ENCODE measurements at regions not wholly inside any gene's neighbourhood (a gene's known extent, or its start where the extent isn't known, plus 50 kb on each side); places are given as distances from the start of the nearest gene placed in this dataset.

DNA sequence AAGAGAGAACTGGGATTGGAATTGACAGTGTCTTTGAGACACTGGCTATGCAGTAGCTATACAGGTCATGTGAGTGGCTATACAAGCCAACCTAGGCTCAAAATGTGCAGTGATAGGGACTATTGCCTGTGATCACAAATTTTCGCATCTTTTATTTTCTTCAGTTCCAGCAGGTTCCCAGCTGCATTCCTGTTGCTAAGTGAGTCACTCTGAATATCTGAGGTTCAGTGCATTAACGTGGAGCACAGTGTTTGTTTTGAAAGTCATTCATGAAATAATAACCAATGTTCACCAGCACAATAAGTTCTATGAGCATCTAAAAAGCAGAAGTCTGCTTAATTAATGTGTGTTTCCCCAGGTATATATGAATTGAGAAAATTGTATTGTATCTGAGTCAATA, 1236.0 kb upstream of the CELF2 start:
- no peak for ATAC-seq
- TF ChIP-seq GLIS3 (CRISPR knock-in tag; IDR thresholded peaks at IDR 0.05) = no peak
- TF ChIP-seq, protein P1, sequence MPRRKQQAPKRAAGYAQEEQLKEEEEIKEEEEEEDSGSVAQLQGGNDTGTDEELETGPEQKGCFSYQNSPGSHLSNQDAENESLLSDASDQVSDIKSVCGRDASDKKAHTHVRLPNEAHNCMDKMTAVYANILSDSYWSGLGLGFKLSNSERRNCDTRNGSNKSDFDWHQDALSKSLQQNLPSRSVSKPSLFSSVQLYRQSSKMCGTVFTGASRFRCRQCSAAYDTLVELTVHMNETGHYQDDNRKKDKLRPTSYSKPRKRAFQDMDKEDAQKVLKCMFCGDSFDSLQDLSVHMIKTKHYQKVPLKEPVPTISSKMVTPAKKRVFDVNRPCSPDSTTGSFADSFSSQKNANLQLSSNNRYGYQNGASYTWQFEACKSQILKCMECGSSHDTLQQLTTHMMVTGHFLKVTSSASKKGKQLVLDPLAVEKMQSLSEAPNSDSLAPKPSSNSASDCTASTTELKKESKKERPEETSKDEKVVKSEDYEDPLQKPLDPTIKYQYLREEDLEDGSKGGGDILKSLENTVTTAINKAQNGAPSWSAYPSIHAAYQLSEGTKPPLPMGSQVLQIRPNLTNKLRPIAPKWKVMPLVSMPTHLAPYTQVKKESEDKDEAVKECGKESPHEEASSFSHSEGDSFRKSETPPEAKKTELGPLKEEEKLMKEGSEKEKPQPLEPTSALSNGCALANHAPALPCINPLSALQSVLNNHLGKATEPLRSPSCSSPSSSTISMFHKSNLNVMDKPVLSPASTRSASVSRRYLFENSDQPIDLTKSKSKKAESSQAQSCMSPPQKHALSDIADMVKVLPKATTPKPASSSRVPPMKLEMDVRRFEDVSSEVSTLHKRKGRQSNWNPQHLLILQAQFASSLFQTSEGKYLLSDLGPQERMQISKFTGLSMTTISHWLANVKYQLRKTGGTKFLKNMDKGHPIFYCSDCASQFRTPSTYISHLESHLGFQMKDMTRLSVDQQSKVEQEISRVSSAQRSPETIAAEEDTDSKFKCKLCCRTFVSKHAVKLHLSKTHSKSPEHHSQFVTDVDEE (CRISPR knock-in tag; IDR thresholded peaks at IDR 0.05) = no peak
- no peak for TF ChIP-seq ZNF70 (CRISPR knock-in tag; IDR thresholded peaks at IDR 0.05)
- no peak for TF ChIP-seq CSDC2 (CRISPR knock-in tag; IDR thresholded peaks at IDR 0.05)
- no peak for TF ChIP-seq ZFP30 (CRISPR knock-in tag; IDR thresholded peaks at IDR 0.05)
- no peak for TF ChIP-seq POU6F1 (CRISPR knock-in tag; IDR thresholded peaks at IDR 0.05; ENCODE audit: borderline replicate concordance, low read depth)
- TF ChIP-seq TOX (CRISPR knock-in tag; IDR thresholded peaks at IDR 0.05; ENCODE audit: borderline replicate concordance) = no peak

DNA sequence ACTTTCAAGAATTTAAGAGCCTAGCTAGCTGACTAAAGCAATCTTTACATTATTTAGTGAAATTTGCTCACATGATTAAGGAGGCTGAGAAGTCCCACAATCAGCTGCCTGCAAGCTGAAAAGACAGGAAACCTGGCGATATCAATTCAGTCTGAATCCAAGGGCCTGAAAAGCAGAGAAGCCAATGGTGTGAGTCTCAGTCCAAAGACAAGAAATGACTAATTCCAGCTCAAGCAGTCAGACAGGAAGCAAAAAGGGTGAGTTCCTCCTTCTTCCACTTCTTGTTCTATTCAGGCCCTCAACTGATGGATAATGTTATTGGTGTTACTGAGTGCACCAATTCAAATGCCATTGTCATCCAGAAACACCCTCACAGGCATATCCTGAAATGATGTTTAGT, 1231.6 kb upstream of the CELF2 start:
- no peak for ATAC-seq
- TF ChIP-seq, protein P2, sequence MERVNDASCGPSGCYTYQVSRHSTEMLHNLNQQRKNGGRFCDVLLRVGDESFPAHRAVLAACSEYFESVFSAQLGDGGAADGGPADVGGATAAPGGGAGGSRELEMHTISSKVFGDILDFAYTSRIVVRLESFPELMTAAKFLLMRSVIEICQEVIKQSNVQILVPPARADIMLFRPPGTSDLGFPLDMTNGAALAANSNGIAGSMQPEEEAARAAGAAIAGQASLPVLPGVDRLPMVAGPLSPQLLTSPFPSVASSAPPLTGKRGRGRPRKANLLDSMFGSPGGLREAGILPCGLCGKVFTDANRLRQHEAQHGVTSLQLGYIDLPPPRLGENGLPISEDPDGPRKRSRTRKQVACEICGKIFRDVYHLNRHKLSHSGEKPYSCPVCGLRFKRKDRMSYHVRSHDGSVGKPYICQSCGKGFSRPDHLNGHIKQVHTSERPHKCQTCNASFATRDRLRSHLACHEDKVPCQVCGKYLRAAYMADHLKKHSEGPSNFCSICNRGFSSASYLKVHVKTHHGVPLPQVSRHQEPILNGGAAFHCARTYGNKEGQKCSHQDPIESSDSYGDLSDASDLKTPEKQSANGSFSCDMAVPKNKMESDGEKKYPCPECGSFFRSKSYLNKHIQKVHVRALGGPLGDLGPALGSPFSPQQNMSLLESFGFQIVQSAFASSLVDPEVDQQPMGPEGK (CRISPR knock-in tag; IDR thresholded peaks at IDR 0.05; ENCODE audit: borderline replicate concordance) = no peak
- TF ChIP-seq SNAI2 (CRISPR knock-in tag; IDR thresholded peaks at IDR 0.05) = no peak

- TF ChIP-seq ZFP30 (CRISPR knock-in tag; IDR thresholded peaks at IDR 0.05) (no peak), SNAI2 (CRISPR knock-in tag; IDR thresholded peaks at IDR 0.05) (no peak), ISL1 (CRISPR knock-in tag; IDR thresholded peaks at IDR 0.05) (no peak), BACH2 (CRISPR knock-in tag; IDR thresholded peaks at IDR 0.05; ENCODE audit: borderline replicate concordance) (no peak), CSDC2 (CRISPR knock-in tag; IDR thresholded peaks at IDR 0.05) (no peak), ZC3H10 (CRISPR knock-in tag; IDR thresholded peaks at IDR 0.05) (no peak), GLIS3 (CRISPR knock-in tag; IDR thresholded peaks at IDR 0.05) (no peak), ZFP3 (CRISPR knock-in tag; IDR thresholded peaks at IDR 0.05) (no peak)
- TF ChIP-seq, protein P3, sequence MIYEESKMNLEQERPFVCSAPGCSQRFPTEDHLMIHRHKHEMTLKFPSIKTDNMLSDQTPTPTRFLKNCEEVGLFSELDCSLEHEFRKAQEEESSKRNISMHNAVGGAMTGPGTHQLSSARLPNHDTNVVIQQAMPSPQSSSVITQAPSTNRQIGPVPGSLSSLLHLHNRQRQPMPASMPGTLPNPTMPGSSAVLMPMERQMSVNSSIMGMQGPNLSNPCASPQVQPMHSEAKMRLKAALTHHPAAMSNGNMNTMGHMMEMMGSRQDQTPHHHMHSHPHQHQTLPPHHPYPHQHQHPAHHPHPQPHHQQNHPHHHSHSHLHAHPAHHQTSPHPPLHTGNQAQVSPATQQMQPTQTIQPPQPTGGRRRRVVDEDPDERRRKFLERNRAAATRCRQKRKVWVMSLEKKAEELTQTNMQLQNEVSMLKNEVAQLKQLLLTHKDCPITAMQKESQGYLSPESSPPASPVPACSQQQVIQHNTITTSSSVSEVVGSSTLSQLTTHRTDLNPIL (CRISPR knock-in tag; IDR thresholded peaks at IDR 0.05; ENCODE audit: low read depth) = no peak
- no peak for ATAC-seq
These were observed 1231.1 kb upstream of the CELF2 start for GRCh38 chr10:9786576-9786975.

DNA sequence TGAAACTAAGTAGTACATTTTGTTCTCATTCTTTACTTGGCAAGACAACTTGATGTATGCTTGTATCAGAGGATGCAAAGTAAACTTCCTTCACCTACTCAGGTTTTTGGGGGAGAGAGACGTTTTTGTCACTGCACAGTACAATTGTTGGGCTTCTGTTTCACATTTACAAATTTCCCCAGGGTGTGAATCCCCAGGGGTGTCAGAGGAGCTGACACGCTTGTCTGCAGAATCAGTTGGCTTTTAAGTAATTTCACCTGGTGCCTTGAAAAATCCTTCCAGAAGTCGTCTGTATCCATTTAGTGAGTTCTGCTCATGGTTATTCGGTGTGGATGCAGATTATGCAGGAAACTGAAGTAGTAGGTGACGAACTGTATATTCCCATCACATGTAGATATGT, 1227.7 kb upstream of the CELF2 start:
- no peak for ATAC-seq
- no peak for TF ChIP-seq SNAI2 (CRISPR knock-in tag; IDR thresholded peaks at IDR 0.05)
- TF ChIP-seq, protein P2 (CRISPR knock-in tag; IDR thresholded peaks at IDR 0.05; ENCODE audit: borderline replicate concordance) = no peak
- TF ChIP-seq ESRRG (CRISPR knock-in tag; IDR thresholded peaks at IDR 0.05) = no peak
- no peak for TF ChIP-seq ZC3H10 (CRISPR knock-in tag; IDR thresholded peaks at IDR 0.05)
- no peak for TF ChIP-seq ZNF565 (CRISPR knock-in tag; conservative IDR thresholded peaks at IDR 0.05; ENCODE audit: low read depth)
- TF ChIP-seq ZNF8 (CRISPR knock-in tag; IDR thresholded peaks at IDR 0.05) = no peak
- TF ChIP-seq, protein P4, sequence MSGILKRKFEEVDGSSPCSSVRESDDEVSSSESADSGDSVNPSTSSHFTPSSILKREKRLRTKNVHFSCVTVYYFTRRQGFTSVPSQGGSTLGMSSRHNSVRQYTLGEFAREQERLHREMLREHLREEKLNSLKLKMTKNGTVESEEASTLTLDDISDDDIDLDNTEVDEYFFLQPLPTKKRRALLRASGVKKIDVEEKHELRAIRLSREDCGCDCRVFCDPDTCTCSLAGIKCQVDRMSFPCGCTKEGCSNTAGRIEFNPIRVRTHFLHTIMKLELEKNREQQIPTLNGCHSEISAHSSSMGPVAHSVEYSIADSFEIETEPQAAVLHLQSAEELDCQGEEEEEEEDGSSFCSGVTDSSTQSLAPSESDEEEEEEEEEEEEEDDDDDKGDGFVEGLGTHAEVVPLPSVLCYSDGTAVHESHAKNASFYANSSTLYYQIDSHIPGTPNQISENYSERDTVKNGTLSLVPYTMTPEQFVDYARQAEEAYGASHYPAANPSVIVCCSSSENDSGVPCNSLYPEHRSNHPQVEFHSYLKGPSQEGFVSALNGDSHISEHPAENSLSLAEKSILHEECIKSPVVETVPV (CRISPR knock-in tag; IDR thresholded peaks at IDR 0.05) = no peak
- no peak for TF ChIP-seq ZFP3 (CRISPR knock-in tag; IDR thresholded peaks at IDR 0.05)
- no peak for TF ChIP-seq TCF4 (CRISPR knock-in tag; IDR thresholded peaks at IDR 0.05; ENCODE audit: borderline replicate concordance)
- TF ChIP-seq ARNTL (CRISPR knock-in tag; IDR thresholded peaks at IDR 0.05; ENCODE audit: borderline replicate concordance, low read depth) = no peak
- TF ChIP-seq ZFP30 (CRISPR knock-in tag; IDR thresholded peaks at IDR 0.05) = no peak
- TF ChIP-seq ISL1 (CRISPR knock-in tag; IDR thresholded peaks at IDR 0.05) = no peak
- TF ChIP-seq RARB (CRISPR knock-in tag; IDR thresholded peaks at IDR 0.05) = no peak
- TF ChIP-seq, protein P1 (CRISPR knock-in tag; IDR thresholded peaks at IDR 0.05) = no peak
- TF ChIP-seq ZNF70 (CRISPR knock-in tag; IDR thresholded peaks at IDR 0.05) = no peak
- TF ChIP-seq GLIS3 (CRISPR knock-in tag; IDR thresholded peaks at IDR 0.05) = no peak
- TF ChIP-seq BACH2 (CRISPR knock-in tag; IDR thresholded peaks at IDR 0.05; ENCODE audit: borderline replicate concordance) = no peak
